Femur (tissue), 1 donor: ENCODE measurements at regions not wholly inside any gene's neighbourhood (a gene's known extent, or its start where the extent isn't known, plus 50 kb on each side); places are given as distances from the start of the nearest gene placed in this dataset.

ENCODE experiments used
- DNase-seq: peaks from one replicate; pipeline ENCODE4 v3.0.0-alpha.2; 2017

DNA sequence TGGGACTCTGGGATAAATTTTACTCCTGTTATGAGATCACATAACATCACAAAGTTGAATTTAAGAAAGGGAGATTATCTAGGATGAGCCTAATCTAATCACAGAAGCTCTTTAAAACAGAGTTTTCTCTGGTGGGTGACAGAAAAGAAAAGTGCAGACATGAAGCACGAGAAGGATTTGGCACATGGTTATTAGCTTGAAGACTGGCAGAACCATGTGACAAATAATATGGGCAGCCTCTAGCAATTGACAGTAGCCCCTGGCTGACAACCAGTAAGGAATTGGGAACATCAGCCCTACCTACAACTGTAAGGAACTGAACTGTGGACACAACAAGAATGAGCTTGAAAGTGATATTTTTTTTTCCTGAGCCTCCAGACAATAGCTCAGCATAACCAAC is 243.1 kb downstream of the HTR1A start:
- no peak for DNase-seq

DNA sequence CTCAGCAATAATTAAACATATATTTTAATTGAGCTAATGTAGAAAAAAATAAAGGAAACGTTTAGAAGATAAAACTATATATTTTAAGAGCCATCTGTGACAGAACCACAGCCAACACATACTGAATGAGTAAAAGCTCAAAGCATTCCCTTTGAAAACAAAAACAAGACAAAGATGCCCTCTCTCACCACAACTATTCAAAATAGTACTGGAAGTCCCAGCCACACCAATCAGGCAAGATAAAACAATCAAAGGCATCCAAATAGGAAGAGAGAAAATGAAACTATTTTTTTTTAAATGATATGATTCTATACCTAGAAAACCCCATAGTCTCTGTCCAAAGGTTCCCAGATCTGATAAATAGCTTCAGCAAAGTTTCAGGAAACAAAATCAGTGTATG is 262.0 kb downstream of the HTR1A start:
- DNase-seq, result no peak

DNA sequence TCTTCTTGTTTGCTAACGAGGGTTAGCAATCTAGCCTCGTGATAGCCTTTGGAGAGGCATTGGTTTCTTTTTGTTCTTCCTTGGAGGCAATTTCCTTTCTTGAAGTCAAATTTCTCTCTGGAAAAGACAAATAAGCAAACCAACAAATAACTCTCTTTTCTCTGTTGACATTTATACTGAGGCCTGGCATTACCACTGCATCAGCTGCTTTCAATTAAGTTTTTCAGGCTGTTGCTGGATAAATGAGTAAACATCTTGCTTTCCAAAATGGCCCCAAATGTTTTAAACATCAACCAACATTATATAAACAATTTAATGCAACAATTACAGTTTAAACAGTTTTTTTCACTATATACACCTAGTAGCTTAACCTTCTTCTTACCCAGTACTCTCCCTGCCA is 264.4 kb downstream of the HTR1A start:
- no peak for DNase-seq

DNA sequence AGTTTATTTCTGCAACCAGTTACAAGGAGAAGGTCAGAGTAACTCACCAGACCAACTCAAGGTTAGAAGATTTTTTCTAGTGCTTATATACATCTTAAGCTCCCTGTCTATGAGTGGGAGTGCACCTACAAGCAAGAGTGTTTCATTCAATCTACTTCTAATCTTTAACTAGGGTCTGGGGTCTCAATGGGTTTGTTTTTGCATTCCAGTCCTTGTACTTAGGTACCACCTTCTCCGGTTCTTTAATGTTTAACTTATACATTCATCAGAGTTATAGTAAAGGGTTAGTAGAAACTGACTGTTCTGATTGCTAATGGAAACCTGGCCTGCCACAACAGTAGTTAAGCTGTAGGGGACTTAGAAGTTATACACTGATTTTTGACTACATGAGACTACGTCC is 271.7 kb downstream of the HTR1A start:
- no peak for DNase-seq

DNA sequence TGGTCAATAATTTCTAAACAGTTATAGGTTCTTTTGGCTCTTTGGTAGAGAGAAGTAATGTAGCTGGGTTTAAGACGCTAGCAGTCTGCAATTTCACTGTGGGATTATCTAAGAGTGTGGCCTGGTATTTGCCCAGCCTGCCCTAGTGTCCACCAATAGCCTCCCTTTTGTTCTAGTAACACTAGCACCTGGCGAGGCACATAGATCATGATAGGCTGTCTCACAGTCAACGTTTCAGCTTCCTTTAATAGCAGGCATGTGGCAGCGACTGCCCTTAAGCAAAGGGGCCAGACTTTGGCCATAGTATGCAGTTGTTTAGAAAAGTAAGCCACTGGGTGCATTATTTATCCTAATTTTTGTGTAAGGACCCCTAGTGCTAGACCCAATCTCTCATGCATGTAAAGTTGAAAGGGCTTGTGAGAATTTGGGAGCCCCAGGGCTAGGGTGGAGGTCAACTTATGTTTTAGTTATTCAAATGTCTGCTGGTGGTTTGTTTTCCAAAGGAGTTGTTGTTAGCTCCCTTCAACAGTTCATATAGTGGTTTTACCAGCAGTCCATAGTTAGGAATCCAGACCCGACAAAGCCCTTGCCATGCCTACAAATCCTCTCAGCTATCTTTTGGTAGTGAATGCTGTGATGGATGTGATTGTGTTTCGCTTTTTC is 274.3 kb downstream of the HTR1A start:
- DNase-seq, result no peak

DNA sequence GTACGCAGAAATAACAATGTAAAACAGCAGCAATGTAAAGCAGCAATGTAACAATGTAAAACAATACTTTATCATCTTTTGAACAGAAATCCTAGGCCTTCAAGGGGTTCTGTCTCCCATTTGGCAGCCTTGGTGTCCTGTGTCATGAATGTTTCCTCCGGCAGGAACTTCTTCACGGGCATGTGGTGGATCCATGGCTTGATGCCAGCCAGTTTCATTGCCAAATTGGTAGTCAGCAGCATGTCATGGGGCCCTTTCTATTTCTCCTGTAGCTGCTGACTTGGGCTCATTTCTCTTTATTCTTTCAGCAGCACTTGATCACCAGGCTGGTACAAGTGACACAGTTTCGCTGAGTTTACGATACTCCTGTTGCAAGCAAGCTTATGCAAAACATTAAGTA is 275.3 kb downstream of the HTR1A start:
- DNase-seq, result no peak

DNA sequence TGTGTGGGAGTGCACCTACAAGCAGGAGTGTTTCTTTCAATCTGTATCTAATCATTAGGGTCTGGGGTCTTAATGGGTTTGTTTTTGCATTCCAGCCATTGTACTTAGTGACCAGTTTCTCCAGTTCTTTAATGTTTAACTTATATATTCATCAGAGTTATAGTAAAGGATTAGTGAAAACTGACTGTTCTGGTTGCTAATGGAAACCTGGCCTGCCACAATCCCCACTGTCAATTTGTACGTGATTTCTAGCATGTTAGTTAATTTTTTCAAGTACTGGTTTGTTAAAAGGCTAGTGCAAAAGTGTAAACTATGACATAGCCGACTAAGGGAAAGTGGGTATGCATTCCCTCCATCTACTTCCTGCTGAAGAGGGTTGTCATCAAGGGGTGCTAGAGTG is 276.1 kb downstream of the HTR1A start:
- DNase-seq, result no peak

DNA sequence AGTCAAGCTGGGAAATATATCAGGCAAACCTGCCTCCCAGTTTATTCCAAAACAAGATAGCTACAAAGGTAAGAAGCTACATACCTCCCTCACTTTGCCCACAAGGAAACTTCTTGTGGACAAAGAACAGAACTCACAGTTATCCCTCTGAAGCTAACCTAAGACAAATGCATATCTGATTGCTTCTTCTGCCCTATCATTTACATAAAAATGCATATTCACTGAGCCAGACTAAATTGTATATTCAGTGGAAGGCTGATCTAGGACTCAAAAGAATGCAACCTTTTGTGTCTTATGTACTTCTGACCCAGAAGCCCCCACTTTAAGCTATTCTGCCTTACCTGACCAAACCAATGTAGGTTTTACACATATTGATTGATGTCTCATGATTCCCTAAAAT is 276.8 kb downstream of the HTR1A start:
- no peak for DNase-seq

DNA sequence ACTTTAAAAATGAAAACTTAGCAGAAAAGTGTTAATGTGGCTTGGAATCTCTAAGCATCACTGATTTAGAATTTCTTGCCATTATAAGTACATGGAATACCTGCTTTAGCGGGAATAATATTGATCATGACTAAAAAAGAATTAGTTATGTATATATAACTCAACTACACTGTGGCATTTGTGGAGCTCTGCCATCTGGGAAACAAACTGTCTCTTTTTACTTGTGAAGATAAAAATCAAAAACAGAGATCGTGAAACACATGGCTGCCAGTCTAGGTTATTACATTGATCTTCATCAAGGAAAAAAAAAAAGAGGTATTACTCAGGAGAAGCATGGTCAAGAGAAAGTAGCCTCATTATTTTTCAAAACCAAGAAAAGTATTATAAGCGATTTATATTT is 287.4 kb downstream of the HTR1A start:
- no peak for DNase-seq

DNA sequence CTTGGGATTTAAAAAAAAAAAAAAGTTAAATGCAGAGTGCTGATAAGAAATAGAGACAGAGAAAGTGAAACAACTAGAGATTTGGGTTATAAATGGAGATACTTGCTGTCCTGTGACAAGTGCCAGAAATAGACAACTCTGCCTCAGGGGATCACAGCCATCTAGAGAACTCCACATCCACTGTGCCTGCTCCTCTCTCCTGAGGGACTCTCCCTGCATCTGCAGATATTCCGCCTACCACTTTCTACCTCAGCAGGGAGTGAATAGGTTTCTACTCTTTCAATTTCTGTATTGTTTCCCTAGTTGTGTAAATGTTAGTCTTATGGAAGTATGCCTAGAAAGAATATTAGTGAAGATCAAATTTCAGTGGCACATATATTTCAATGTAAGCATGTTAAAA is 307.2 kb downstream of the HTR1A start:
- no peak for DNase-seq

DNA sequence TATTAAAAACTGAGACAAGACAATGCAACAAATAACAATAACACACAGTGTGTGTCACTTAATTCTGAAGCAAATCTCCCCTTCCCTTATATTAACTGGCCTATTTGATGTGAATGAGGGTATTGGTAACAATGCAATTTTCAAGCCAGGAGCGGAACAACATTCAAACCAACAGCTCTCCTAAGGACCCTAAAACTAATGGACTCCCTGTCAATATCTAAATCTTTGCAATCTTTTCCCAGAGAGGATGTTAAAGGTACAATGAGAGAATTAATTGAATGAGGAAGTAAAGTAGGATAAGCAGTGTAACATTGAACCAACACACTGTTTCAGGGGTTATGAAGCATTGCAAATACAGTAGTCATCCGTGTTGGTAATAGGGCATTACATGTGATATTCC is 311.7 kb downstream of the HTR1A start:
- DNase-seq, result no peak

DNA sequence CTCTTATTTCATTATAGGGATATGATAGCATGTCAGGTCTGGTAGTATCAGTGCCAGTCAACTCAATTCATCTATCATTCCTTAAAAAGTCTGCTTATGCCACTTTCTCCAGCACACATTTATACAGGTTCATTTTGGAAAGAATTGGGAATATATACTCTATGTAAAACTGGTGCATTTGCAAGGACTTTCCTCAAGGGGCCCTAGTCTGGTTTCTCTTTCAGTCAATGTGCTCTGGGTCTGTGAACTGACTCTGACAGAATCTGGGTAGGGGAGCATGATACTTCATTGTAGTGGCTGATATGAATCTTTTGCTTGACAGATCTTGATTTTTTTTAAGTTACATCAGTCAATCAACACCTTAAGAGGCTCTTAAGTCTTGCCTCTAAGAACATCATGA is 313.9 kb downstream of the HTR1A start:
- no peak for DNase-seq

DNA sequence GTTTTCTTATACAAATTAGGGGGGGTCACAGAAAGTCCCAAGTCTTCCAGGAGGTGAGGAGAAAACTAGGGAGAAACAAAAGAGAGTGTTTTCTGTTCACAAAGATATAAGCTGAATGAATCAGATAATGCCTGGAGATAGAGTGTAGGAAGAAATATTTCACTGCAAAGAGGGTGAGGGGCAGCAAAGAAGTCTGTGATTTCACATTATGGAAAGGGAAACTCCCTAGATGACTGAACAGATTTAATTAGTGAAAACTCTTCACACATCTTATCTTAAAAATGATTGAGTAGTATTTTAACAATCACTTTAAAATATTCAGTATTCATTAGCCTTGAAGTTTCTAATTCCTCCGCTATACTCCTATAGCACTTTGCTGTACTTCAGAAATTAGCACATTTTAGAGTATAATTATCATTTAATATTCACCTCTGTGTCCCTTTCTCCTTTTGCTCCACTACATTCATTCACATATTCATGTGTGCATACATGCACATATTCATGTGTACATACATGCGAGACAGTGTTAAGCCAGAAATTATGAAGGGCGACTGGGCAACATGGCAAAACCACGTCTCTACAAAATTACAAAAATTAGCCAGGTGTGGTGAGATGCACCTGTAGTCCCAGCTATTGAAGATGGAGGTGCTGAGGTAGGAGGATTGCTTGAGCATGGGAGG is 332.2 kb downstream of the HTR1A start:
- DNase-seq, result no peak

DNA sequence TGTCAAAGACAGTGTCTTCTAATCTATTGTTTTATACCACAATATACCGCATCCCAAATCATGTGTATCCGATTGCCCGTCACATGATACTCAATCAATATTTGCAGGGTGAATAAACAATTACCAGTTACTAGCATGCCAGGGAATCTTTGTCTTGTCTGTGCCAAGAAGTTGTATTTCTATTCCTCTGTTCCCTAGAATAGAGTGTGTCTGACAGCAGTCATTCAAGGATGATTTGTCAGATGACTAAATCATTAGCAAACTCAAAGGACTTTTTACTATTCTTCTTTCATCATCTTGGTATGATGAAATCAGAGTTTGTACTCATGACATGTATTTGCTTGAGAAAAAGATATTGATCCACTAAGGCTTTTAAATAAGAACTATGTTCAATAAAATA is 348.8 kb downstream of the HTR1A start:
- no peak for DNase-seq

DNA sequence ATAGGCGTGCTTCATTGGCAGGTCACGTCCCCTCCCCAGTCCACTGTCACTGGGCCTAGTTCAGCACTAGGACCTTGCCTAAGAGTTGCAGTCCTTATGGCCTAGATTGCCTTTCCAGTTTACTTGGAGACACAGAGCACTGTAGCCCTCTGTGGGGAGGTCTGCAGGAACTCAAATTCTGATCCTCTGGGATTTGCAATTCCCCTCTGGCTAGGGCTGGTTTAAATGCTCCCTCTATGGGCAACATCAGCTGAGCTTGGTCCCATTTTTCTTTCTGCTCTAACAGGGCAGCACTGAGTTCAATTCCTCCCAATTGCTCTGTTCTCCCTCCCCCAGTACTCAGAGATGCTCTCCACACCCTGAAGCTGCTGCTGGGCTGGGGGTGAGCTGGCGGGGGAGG is 358.2 kb downstream of the HTR1A start:
- DNase-seq, result no peak

DNA sequence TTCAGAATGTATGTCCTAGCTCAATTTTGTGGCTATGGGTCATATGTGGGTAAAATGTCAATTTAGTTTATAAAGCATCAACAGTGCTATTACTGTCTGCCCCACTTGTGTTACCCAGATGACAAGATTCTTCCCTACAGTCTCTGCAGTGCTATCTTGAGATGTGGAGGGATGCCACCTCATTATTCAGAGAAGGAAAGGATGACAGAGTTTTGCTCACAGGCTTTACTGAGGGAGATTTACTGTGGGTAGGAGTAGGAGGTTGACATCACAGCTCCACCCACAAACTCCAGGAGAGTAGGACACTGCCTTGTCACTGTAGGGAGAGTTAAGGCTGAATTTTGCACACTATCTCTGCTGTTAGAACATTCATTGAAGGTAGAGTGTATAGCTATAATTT is 359.3 kb downstream of the HTR1A start:
- no peak for DNase-seq

DNA sequence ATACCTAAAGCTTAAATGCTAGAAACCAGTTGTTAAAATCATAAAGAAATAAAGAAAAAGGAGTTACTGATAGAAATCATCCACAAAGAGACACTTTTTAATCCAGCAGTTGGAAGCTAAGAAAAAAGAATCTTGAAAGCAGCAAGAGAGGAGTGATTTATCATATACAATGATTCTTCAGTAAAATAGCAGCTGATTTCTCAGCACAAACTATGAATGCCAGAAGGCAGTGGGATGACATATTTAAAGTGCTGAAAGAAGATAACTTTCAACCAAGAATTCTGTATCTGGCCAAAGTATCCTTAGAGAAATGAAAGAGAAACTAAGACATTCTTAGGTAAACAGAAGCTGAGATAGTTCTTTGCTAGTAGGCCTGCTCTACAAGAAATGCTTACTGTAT is 366.0 kb downstream of the HTR1A start:
- no peak for DNase-seq

DNA sequence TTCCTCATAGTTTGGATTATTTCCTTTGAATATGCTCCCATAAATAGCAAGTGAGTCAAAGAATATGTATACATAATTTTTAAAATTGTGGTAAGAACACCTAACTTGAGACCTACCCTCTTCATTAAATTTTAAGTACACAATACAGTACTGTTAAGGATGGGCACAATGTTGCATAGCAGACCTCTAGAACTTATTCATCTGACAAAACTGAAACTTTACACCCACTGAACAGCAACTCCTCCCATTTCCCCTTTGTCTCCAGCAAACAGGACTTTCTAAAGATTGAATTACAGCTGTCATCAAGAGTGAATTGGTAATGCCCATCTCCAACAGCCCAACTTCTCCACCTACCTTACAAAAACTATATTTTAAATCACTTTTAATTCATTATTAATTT is 388.9 kb downstream of the HTR1A start:
- DNase-seq, result no peak

DNA sequence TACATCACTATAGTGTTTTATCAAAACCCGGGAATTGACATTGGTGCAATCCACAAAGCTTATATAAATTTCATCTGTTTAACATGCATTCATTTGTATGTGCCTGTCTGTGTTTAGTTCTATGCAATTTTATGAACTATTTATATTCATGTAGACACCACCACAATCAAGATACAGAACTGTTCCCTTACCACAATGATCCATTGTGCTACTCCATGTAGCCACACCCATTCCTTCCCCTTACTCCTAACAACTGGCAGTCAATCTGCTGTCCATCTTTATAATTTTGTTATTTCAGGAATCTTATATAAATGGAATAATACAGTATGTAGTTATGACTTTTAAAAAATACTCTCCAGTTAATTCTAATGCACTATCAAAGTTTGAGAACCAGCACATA is 389.5 kb downstream of the HTR1A start:
- no peak for DNase-seq

DNA sequence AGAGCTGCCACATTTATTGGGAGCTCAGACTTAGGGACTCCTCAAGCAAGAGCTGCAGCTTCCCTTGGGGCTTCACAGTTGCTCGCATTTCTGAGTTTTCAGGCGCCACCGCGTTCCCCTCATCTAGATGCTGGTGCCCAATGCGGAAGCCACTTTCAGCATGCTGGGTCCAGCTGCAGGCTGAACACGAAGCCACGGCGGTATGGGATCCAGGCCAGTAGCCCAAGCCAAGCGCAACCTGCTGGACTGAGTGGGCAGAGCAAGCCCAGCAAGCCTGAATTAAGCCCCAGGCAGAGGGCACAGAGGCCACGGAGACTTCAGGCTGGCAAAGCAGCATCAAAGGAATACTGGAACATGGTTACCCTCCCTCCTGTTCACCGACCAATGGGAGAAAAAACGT is 391.5 kb downstream of the HTR1A start:
- DNase-seq, result no peak

DNA sequence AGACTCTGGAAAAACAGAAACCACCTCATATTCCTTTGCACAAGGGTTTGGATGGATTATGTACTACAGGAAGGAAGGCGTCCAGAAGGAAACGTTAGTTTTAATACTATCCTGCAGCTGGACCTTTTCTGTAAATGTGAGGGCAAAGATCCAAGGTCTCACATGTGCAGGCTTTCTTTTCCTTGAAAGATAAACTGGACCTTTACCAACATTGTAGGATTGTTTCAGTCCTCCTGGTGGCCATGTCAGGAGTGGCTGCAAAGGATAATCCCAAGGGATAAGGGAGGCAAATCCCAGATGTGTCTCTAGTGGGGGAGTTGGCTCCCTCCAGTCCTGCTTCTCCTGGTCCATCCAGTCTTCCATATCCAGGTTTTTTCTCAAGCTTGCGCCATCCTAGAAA is 397.5 kb downstream of the HTR1A start:
- no peak for DNase-seq

DNA sequence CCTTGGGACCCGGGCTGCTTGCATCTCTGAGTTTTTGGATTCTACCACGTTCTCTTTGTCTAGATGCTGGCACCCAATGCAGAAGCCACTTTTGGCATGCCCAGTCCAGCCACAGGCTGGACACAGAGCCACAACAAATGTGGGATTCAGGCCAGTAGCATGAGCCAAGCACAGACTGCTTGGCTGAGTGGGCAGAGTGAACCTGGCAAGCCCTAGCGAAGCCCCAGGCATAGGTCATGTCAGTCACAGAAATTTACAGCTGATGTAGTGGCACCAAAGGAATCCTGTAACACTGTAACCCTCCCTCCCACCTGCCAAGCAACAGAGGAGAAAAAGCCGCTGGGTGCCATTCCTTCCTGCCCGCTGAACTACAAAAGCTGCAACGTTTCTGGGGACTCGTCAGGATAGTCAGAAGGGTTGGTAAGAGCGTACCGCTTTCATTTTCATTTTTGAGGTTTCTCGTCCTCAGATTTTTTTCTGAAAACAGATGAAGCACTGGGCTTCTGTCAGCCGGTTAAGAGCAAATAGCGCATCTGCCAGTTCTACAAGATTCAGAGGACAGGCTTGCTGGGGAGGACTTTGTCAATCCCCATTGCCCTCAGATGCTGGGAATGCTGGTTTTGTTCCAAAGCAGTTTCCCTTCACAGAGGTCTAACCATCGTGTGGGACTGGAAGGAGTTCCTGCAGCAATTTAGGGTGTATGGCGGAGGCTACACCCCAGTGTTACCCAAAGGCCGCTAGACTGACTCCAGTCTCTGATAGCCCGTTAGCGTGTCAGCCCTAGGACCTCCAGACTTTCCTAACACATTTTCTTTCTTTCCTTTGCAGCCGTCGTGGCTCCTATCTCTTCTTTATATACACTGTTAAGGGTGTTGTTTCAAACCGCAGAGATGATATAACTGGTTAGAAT is 399.0 kb downstream of the HTR1A start:
- no peak for DNase-seq

DNA sequence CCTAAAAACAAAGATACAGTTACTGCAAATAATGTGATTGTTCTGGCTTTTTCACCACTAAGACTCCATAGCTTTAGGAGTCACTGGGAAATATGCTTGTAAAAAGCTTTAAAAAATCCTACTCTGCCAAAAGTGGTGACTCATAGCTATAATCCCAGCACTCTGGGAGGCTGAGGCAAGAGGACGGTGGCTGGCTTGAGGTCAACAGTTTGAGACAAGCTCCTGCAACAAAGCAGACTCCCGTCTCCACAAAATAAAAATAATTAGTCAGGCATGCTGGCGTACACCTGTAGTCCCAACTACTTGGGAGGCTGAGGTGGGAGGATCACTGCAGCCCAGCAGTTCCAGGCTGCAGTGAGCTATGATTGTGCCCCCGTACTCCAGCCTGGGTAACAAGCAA is 406.4 kb downstream of the HTR1A start:
- DNase-seq, result no peak

DNA sequence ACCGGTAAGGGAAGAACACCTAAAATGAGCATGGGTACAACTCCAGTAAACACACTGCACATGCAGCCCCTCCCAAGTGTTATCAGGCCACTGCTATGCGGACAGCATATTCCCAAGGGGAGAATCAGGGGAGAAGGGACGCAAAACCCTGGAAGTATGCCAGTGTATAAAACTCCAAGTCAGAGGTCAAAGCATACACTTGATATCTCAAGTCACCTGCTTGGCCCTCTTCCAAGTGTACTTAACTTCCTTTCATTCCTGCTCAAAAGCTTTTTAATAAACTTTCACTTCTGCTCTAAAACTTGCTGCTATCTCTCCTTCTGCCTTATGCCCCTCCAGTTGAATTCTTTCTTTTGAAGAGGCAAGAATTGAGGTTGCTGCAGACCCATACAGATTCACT is 408.1 kb downstream of the HTR1A start:
- no peak for DNase-seq
